HL-60/S4 treated with phorbol 12-myristate 13-acetate at 8.2 ng/mL for 4 days and 3 days (cell line): ENCODE measurements at regions not wholly inside any gene's neighbourhood (a gene's known extent, or its start where the extent isn't known, plus 50 kb on each side); places are given as distances from the start of the nearest gene placed in this dataset.

Source experiments
- in situ Hi-C: fragments of 300-500 bp; cut with MboI; formaldehyde crosslinking; loops from 2 replicates; pipeline ENCODE4 v1.15.0; 2022; ENCODE audit warnings: low sequenced_read_pairs

DNA sequence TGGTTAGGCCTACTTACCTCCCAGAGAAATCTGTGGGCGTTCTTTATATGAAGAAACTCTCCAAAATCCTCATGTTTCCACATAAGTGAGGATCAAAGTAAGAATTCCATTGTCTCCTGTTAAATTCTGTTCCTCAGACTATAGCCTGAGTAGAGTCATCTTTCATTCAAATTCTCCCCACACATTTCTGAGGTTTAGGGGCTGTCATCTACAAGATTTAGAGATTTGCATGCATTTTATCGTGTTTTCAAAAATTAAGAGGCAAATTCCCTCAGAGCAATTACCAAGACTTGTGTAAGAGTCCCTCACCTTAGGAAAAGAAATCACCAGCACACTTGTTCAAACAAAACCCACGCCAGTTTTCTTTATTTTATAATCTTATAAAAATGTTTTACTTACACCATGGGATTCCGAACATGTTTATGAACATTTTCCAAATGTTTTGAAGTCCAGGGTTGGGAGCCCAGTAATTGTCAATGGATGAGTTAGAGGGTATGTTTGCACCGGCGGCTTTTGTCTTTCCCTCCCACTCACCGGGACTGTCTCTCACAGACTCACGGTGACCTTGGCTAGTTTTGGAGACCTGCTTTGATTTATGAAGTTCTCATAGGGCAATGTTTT, 367.6 kb downstream of the ENC1 start:
- in situ Hi-C loops: no loop called here

DNA sequence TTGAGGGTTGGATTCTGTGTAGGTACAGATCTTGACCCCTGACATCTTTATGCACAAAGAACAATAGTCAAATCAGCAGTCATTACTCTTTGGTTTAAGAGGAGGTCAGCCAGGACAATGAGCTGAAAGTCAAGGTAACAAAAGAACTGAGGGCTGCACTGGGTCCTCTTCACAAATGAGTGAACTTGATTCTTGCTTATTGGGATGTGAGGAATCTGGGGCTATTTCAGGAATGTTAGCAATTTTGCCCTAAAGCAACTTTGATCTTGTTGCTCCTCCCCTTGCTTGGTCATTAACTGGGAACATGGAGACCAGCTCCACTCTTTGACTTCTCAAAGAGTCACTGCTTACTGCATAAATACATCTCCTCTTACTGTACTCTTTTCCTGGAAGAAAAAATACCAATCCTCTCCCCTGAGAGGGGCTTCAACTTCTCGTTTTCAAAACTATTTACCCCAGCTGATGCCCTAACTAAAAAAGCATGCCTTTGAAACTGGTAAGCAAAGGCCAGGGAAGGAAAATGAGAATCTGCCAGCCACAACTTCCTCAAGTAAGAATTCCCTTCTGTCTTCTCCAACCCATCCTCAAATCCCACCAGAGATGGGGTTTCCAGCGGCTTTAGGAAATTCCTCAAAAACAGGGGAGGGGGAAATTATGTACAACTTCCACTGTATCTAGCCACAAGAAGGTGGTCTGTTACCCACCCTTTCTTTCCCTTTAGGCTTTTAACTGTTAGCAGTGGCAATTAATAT, 368.3 kb downstream of the ENC1 start:
- in situ Hi-C loops: no loop called here

GRCh38 chr5:74268297-74268696, 372.2 kb downstream of the ENC1 start:
- in situ Hi-C loops: no loop called here

- in situ Hi-C loops: no loop called here
Observed at GRCh38 chr5:74266836-74267235, 373.7 kb downstream of the ENC1 start.

- in situ Hi-C loops: no loop called here
Observed at GRCh38 chr5:74266132-74266531, 374.4 kb downstream of the ENC1 start.

GRCh38 chr5:74262544-74263207, 377.9 kb downstream of the ENC1 start:
- in situ Hi-C loops: no loop called here

DNA sequence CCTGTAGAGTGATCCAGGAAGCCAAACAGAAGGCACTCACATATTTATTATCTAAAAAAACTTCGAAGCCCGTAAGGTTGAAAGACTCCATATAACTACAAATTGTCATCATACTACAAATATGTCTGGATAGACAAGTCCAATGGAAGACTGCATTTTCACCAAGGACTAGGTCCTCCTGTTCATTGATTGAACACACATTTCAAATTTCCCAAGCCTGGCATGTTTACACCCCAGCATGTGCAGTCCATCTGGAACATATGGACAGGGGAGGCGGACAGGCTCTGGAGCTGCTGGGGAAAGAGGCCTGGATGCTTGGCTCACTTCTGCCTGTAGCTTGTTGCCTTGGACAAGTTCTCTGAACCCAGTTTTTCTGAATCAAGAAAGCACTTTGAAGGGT, 378.7 kb downstream of the ENC1 start:
- in situ Hi-C loops: no loop called here

DNA sequence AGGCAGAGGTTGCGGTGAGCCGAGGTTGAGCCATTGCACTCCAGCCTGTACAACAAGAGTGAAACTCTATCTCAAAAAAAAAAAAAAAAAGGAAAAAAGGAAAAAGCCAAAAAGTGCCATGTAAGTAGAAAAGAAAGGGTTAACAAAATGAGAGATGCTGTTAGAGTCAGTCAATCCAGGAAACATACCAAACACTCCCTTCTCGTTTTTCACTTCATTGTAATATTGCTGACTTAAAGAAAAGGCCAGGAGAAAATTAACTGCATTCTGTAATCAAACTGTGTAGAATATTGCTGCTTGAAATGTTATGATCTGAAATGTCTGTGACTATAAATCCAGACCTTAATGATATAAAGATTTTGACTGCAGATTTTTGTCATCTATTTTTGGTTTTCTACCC, 379.1 kb downstream of the ENC1 start:
- in situ Hi-C loops: no loop called here

DNA sequence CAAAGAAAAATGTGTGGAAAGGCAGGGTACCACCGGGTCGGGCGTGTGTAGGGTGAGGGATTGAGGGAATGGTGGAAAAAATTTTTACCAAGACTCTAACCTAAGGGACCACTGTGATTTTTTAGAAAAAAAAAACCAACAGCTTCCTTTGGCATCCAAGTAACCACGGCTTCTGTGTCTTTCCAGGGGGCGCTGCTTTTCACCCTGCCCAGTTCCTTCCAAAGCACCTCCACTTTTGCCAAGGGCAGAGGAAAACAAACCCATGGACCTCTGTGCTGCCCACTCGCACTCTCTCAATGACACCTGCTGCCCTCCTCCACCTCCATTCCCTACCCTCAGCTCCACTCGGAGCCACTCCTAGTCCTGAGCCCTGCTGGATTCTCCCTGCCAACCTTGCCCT, 381.0 kb downstream of the ENC1 start:
- in situ Hi-C loops: no loop called here

GRCh38 chr5:74258314-74258665, 382.2 kb downstream of the ENC1 start:
- in situ Hi-C loops: no loop called here

DNA sequence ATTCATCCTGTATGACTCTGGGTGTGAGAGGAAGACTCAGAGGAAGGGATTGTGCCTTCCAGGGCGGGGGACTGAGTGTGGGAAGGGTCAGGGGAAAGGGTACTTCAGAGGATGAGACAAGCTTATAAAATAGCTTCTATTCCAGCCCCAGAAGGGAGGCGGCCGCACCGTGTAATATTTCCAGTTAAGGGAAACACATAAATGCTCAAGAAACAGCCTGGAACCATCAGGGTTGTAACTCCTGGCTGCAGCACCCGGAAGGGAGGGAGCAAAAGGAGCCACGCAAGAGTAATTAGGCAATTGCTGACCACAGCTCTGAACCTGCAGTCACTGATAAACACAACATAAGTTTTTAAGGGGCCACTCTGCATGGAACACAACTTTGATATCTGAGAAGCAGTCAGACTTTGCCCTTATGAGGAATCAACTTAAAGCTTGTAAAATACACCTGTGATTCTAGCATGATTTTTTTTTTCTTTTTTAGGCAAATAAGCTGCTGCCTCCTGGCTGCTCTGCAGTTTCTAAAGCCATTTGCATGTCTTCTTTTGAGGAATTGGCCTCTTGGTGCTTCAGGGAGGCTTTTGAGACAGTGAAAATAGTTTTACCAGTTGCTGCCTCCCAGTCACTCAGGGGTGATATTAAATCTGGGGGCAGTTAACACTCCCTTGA, 382.7 kb downstream of the ENC1 start:
- in situ Hi-C loops: no loop called here

DNA sequence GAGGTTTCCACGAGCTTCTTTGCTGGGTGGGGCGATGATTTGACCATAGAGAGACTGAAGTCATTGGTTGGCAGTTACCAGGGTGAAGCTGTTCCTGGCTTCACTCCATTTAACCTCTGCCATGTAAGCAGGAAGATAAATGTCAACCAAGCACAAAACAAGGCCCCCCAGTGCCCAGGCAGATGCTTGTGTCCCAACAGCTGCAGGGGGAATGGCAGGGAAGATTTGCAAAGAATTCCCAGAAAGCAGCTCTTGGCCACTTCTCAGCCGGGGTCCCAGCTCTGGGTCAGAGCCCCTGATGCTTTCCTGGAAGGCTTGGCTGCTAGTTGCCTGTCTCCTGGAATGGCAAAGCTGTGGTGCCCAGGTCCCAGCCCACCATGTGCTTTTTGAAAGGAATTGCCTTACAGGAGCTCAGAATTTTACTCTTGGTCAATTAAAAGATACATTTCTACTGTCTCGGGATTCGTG, 383.4 kb downstream of the ENC1 start:
- in situ Hi-C loops: no loop called here

- in situ Hi-C loops: no loop called here
Observed at GRCh38 chr5:74255692-74256392, 384.7 kb downstream of the ENC1 start.

- in situ Hi-C loops: no loop called here
Observed at GRCh38 chr5:74254257-74254656, 386.3 kb downstream of the ENC1 start.

GRCh38 chr5:74252044-74252443, 388.5 kb downstream of the ENC1 start:
- in situ Hi-C loops: no loop called here

DNA sequence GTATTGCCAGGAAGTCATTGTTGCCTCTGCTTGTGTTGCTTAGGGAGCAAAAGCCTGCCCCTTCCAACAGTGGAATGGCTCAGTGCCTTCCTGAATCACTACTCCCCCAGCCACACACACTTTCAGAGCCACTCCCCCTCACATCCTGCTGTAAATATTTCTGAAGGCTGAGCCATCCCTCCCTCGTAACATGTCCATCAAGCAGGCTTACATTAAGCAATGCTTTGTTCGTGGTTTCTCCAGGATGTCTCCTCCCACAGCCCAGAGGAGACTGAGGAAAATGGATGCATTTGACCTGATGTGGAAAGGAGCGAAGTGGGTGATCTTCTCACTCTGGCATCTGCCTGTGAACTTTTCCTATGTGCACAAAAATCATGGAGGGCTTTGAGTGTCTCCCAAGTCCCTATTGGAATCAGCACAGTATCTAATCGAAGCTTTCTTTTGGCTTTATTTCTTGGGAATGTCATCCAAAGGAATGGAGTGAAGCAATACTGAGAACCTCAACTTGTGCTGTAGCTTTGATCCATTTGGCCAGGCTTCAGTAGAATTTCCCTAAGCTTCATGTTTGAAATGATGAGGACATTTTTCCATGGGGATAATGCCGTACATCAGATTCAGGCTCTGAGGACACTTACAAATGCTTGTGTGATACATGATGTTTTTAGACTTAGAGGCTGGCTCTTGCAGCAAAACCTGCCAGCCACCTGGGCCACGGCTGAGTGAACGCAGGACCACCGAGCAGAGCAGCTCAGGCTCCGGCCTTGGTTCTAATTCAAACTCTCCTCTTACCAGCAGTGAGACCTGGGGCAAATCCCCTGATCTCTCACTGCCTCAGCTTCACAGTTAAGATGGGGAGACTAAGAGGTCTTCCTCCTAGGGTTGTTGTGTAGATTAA, 389.1 kb downstream of the ENC1 start:
- in situ Hi-C loops: no loop called here

GRCh38 chr5:74250304-74251102, 390.0 kb downstream of the ENC1 start:
- in situ Hi-C loops: no loop called here

DNA sequence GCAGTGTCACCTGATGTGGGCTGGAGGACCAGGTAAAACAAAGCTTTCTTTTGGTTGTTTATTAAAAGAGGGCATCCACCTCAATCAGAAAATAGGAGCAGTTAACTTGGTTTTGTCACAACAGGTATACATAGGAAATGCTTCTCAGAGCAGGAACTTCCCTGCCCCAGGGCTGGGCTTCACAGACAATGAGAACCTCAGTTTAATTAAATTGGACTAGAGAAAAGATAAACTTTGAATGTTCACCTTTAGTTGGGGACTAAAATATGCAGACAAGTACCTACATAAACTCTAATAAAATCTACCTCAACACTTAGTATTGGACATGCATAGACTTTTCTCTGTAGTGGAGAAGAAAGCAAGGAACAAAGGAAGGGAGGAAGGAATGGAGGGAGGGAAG, 392.0 kb downstream of the ENC1 start:
- in situ Hi-C loops: no loop called here

- in situ Hi-C loops: no loop called here
Observed at GRCh38 chr5:74244406-74244805, 396.1 kb downstream of the ENC1 start.
